ENCODE measurements at regions not wholly inside any gene's neighbourhood (a gene's known extent, or its start where the extent isn't known, plus 50 kb on each side); places are given as distances from the start of the nearest gene placed in this dataset.

- Histone ChIP-seq H3K36me3 (ENCODE audit: control insufficient read depth in 1 of 2, insufficient read depth in 2 of 2, low read length in 2 of 2) (no peaks in the 10 kb centered on the region), H3K9me2 (ENCODE audit: insufficient read depth) (no peaks in the 10 kb centered on the region), H3K9me3 (ENCODE audit: control insufficient read depth in 1 of 2, insufficient read depth in 1 of 2, low read depth in 1 of 2, low read length in 2 of 2) (no peaks in the 10 kb centered on the region), H3K4me1 (ENCODE audit: control insufficient read depth in 1 of 2, insufficient read depth in 2 of 2, low read length in 2 of 2) (peaks cover 11 to 18% of the 10 kb centered on the region in 2 experiments), H3K27ac (ENCODE audit: low read depth, low read length) (peak overlapping the region; percentile 56; the same call in 1 of the 2 replicates), H4K20me1 (ENCODE audit: insufficient read depth) (no peaks in the 10 kb centered on the region), H3K4me2 (ENCODE audit: low read length) (peak overlapping the region; percentile 50), H3K9ac (ENCODE audit: low read length) (peak overlapping the region; percentile 30; the same call in 1 of the 2 replicates), H3K79me2 (ENCODE audit: insufficient read depth, low read length) (no peaks in the 10 kb centered on the region), H2AFZ (ENCODE audit: low read depth, low read length, poor library complexity, severe bottlenecking) (peak overlapping the region; percentile 82), H3K27me3 (ENCODE audit: insufficient read depth, low read length) (no peaks in the 10 kb centered on the region), H3K4me3 (replicated peaks in 1 of 2; ENCODE audit: low read depth in 1 of 2, low read length in 2 of 2) (peak overlapping the region in 1 of 2 experiments; percentile 12; a peak in 1 of 4 replicates)
- DNase-seq (ENCODE audit: low read depth, low spot score): no peak
- intact Hi-C loops (cut with micrococcal nuclease): no loop called here
- RAD21 ChIA-PET (ENCODE audit: low non-redundant PET in 1 of 2, low total read pairs in 2 of 2, uncharacterized antibody in 2 of 2, unreplicated experiment in 2 of 2): no interaction called here
- BruUV-seq (replicated peaks): no TSS peak
- TF ChIP-seq ZBTB33 (IDR thresholded peaks at IDR 0.05; ENCODE audit: extremely low read depth, insufficient replicate concordance, low read length): no peak
- POLR2A ChIA-PET: interaction anchor here (0.7 kb wide), 1 partner anchor 29 kb away, joined by 3 read pairs; no protein-coding TSS in a partner anchor
- CTCF ChIA-PET: no interaction called here
- ATAC-seq: peak; percentile 64
These were observed 85.9 kb upstream of the FOXF1 start for GRCh38 chr16:86424398-86424797.

DNA sequence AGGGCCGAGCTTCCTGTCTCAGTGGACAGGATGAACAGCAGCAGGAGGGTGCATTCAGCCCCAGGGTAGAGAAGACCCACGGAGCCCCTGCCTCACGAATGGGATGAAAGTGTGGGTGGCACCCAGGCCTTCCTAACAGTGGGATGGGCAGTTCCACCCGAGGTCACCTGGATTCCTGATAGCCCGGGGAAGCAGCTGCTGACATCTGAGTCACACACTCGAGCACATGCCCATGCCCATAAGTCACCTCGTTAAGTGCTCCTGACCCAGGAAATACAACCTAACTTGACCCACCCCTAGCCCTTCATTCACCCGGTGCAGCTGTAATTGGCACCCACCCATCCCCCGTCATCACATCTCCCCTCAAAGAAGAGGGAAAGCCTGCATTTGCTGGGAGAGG is 85.3 kb upstream of the FOXF1 start:
- H3K9ac ChIP-seq (ENCODE audit: low read length): peak overlapping the region; percentile 30; the same call in 1 of the 2 replicates
- ChIA-PET POLR2A (interaction anchor here (0.7 kb wide), 1 partner anchor 29 kb away, joined by 3 read pairs; no protein-coding TSS in a partner anchor), CTCF (no interaction called here), RAD21 (ENCODE audit: low non-redundant PET in 1 of 2, low total read pairs in 2 of 2, uncharacterized antibody in 2 of 2, unreplicated experiment in 2 of 2) (interaction anchor here in 1 of 2 experiments (1.1 kb wide), 1 partner anchor 172 kb away, joined by 3 read pairs; no protein-coding TSS in a partner anchor)
- no peaks in the 10 kb centered on the region for H3K9me3 ChIP-seq (ENCODE audit: control insufficient read depth in 1 of 2, insufficient read depth in 1 of 2, low read depth in 1 of 2, low read length in 2 of 2)
- H3K79me2 ChIP-seq (ENCODE audit: insufficient read depth, low read length): no peaks in the 10 kb centered on the region
- peak overlapping the region in 1 of 2 experiments; percentile 12; a peak in 1 of 4 replicates for H3K4me3 ChIP-seq (replicated peaks in 1 of 2; ENCODE audit: low read depth in 1 of 2, low read length in 2 of 2)
- peak overlapping the region; percentile 50 for H3K4me2 ChIP-seq (ENCODE audit: low read length)
- 0 out of 2 replicates have a peak, but pooled peaks have one; percentile 21 for TF ChIP-seq JUND (IDR thresholded peaks at IDR 0.05)
- TF ChIP-seq, protein P1, sequence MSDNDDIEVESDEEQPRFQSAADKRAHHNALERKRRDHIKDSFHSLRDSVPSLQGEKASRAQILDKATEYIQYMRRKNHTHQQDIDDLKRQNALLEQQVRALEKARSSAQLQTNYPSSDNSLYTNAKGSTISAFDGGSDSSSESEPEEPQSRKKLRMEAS (IDR thresholded peaks at IDR 0.05): peak; percentile 74; the same call in 1 of the 2 replicates
- TF ChIP-seq, protein P2, sequence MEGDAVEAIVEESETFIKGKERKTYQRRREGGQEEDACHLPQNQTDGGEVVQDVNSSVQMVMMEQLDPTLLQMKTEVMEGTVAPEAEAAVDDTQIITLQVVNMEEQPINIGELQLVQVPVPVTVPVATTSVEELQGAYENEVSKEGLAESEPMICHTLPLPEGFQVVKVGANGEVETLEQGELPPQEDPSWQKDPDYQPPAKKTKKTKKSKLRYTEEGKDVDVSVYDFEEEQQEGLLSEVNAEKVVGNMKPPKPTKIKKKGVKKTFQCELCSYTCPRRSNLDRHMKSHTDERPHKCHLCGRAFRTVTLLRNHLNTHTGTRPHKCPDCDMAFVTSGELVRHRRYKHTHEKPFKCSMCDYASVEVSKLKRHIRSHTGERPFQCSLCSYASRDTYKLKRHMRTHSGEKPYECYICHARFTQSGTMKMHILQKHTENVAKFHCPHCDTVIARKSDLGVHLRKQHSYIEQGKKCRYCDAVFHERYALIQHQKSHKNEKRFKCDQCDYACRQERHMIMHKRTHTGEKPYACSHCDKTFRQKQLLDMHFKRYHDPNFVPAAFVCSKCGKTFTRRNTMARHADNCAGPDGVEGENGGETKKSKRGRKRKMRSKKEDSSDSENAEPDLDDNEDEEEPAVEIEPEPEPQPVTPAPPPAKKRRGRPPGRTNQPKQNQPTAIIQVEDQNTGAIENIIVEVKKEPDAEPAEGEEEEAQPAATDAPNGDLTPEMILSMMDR (IDR thresholded peaks at IDR 0.05 in 2 of 3, conservative IDR thresholded peaks at IDR 0.05 in 1 of 3; ENCODE audit: borderline replicate concordance in 1 of 3, insufficient read depth in 1 of 3, low read depth in 2 of 3, low read length in 2 of 3): no peak
- no peak for TF ChIP-seq YY1 (IDR thresholded peaks at IDR 0.05; ENCODE audit: extremely low read depth, insufficient replicate concordance, low read depth, low read length)
- TF ChIP-seq CBX3 (IDR thresholded peaks at IDR 0.05; ENCODE audit: low read depth): no peak
- no peak for DNase-seq (ENCODE audit: low read depth, low spot score)
- no peaks in the 10 kb centered on the region for H3K36me3 ChIP-seq (ENCODE audit: control insufficient read depth in 1 of 2, insufficient read depth in 2 of 2, low read length in 2 of 2)
- H3K9me2 ChIP-seq (ENCODE audit: insufficient read depth): no peaks in the 10 kb centered on the region
- peak; percentile 75 for ATAC-seq
- no TSS peak for BruUV-seq (replicated peaks)
- no peaks in the 10 kb centered on the region for H4K20me1 ChIP-seq (ENCODE audit: insufficient read depth)
- peaks cover 11 to 18% of the 10 kb centered on the region in 2 experiments for H3K4me1 ChIP-seq (ENCODE audit: control insufficient read depth in 1 of 2, insufficient read depth in 2 of 2, low read length in 2 of 2)
- H2AFZ ChIP-seq (ENCODE audit: low read depth, low read length, poor library complexity, severe bottlenecking): peak overlapping the region; percentile 82
- intact Hi-C loops (cut with micrococcal nuclease): no loop called here
- peak overlapping the region; percentile 56 for H3K27ac ChIP-seq (ENCODE audit: low read depth, low read length)
- H3K27me3 ChIP-seq (ENCODE audit: insufficient read depth, low read length): no peaks in the 10 kb centered on the region
